Thyroid gland (tissue), 4 donors: ENCODE measurements at regions not wholly inside any gene's neighbourhood (a gene's known extent, or its start where the extent isn't known, plus 50 kb on each side); places are given as distances from the start of the nearest gene placed in this dataset.

Experiments
- DNase-seq, 2 donors: peaks; one replicate each; pipeline ENCODE4 v3.0.0-alpha.2; 2019
- H3K27ac ChIP-seq, 3 donors: fragments of 200-600 bp; sonication (generic); 1 replicate in 2 of 3; 2 replicates in 1 of 3; pipeline ENCODE4 v1.5.1; 2016 to 2019; ENCODE audit warnings: mild to moderate bottlenecking in 1 of 3, moderate library complexity in 1 of 3
- H3K27me3 ChIP-seq: fragments of 200-600 bp; sonication (generic); one replicate; pipeline ENCODE4 v1.5.1; 2019
- H3K36me3 ChIP-seq, 2 donors: fragments of 200-600 bp; sonication (generic); one replicate each; pipeline ENCODE4 v1.5.1; 2016 to 2019
- H3K4me1 ChIP-seq, 2 donors: fragments of 200-600 bp; sonication (generic); one replicate each; pipeline ENCODE4 v1.5.1; 2017 to 2019
- H3K4me3 ChIP-seq, 3 donors: fragments of 200-600 bp; sonication (generic); replicated peaks in 1 of 3; 1 replicate in 2 of 3; 2 replicates in 1 of 3; pipeline ENCODE4 v1.5.1; 2016; ENCODE audit warnings: mild to moderate bottlenecking in 1 of 3
- H3K9me3 ChIP-seq: fragments of 200-600 bp; sonication (generic); one replicate; pipeline ENCODE4 v1.5.1; 2017
- CTCF ChIP-seq, 6 experiments: fragments of 200-600 bp in 3 of 6; fragments of 450-650 bp in 3 of 6; sonication (generic) in 3 of 6; IDR thresholded peaks; one replicate each; pipeline ENCODE4 v1.5.1; 2016 to 2019; ENCODE audit warnings: antibody characterized with exemption in 6 of 6, mild to moderate bottlenecking in 2 of 6, inconsistent platforms in 1 of 6, moderate library complexity in 1 of 6
- POLR2A ChIP-seq, 2 donors: fragments of 450-650 bp; IDR thresholded peaks; one replicate each; pipeline ENCODE4 v1.6.1; 2017; ENCODE audit warnings: antibody characterized with exemption in 2 of 2, mild to moderate bottlenecking in 2 of 2, moderate library complexity in 1 of 2
- WGBS, 2 donors: methylation state at CpG; one replicate each; pipeline ENCODE4 v1.1.5; 2017; 5-methylcytosine and 5-hydroxymethylcytosine counted together
- intact Hi-C: fragments of 100-400 bp; cut with DNase I; formaldehyde crosslinking; loops from one replicate; pipeline ENCODE4 v1.15.1; 2023

- H3K36me3 ChIP-seq = no peaks in the 10 kb centered on the region
- H3K9me3 ChIP-seq = no peaks in the 10 kb centered on the region
- no peak for DNase-seq
- intact Hi-C loops = no loop called here
- WGBS, 2 donors = 62 to 65% methylated on average over 4 of the region's 4 CpGs
- H3K27ac ChIP-seq = no peak overlapping the region
- H3K27me3 ChIP-seq = no peaks in the 10 kb centered on the region
- no peaks in the 10 kb centered on the region for H3K4me1 ChIP-seq
- TF ChIP-seq CTCF (IDR thresholded peaks at IDR 0.05) (no peak), POLR2A (IDR thresholded peaks at IDR 0.05) (no peak)
- no peak overlapping the region for H3K4me3 ChIP-seq
Measured at GRCh38 chr6:163793011-163793983, 378.8 kb downstream of the QKI start.

GRCh38 chr6:163790266-163790840 lies 375.8 kb downstream of the QKI start:
- Histone ChIP-seq H3K27ac (no peak overlapping the region), H3K4me1 (no peaks in the 10 kb centered on the region), H3K36me3 (no peaks in the 10 kb centered on the region), H3K9me3 (no peaks in the 10 kb centered on the region), H3K27me3 (no peaks in the 10 kb centered on the region), H3K4me3 (no peak overlapping the region)
- TF ChIP-seq CTCF (IDR thresholded peaks at IDR 0.05) (no peak), POLR2A (IDR thresholded peaks at IDR 0.05) (no peak)
- 34 to 35% methylated on average over 5 of the region's 5 CpGs for WGBS, 2 donors
- DNase-seq = no peak
- intact Hi-C loops = no loop called here

GRCh38 chr6:163789199-163789810 lies 374.8 kb downstream of the QKI start:
- intact Hi-C loops = no loop called here
- DNase-seq = no peak
- no peaks in the 10 kb centered on the region for H3K9me3 ChIP-seq
- no peak for TF ChIP-seq POLR2A (IDR thresholded peaks at IDR 0.05)
- no peak for TF ChIP-seq CTCF (IDR thresholded peaks at IDR 0.05)
- H3K27me3 ChIP-seq = no peaks in the 10 kb centered on the region
- no peak overlapping the region for H3K4me3 ChIP-seq
- H3K27ac ChIP-seq = no peak overlapping the region
- no peaks in the 10 kb centered on the region for H3K36me3 ChIP-seq
- WGBS, 2 donors = 87 to 88% methylated on average over 5 of the region's 5 CpGs
- H3K4me1 ChIP-seq = no peaks in the 10 kb centered on the region

GRCh38 chr6:163786995-163787671 lies 372.6 kb downstream of the QKI start:
- Histone ChIP-seq H3K27ac (no peak overlapping the region), H3K4me3 (no peak overlapping the region), H3K4me1 (no peaks in the 10 kb centered on the region), H3K27me3 (no peaks in the 10 kb centered on the region), H3K9me3 (no peaks in the 10 kb centered on the region), H3K36me3 (no peaks in the 10 kb centered on the region)
- intact Hi-C loops = no loop called here
- DNase-seq = no peak
- TF ChIP-seq CTCF (IDR thresholded peaks at IDR 0.05) (no peak), POLR2A (IDR thresholded peaks at IDR 0.05) (no peak)
- 75% methylated on average over 2 of the region's 2 CpGs for WGBS, 2 donors
